ENCODE measurements at regions not wholly inside any gene's neighbourhood (a gene's known extent, or its start where the extent isn't known, plus 50 kb on each side); places are given as distances from the start of the nearest gene placed in this dataset.

- no peak for TF ChIP-seq CTCF (conservative IDR thresholded peaks at IDR 0.05; ENCODE audit: low read depth, low read length)
- TF ChIP-seq RFX5 (IDR thresholded peaks at IDR 0.05; ENCODE audit: low read depth, low read length), result no peak
- no peak for TF ChIP-seq POLR2A (IDR thresholded peaks at IDR 0.05; ENCODE audit: low read depth, low read length)
- no peak for TF ChIP-seq MAZ (IDR thresholded peaks at IDR 0.05; ENCODE audit: borderline replicate concordance, low read depth, low read length)
- no peak for TF ChIP-seq RAD21 (IDR thresholded peaks at IDR 0.05; ENCODE audit: low read length)
- no peak for TF ChIP-seq SMC3 (IDR thresholded peaks at IDR 0.05; ENCODE audit: low read depth, low read length)
- TF ChIP-seq RCOR1 (IDR thresholded peaks at IDR 0.05; ENCODE audit: insufficient replicate concordance, low read length), result no peak
- TF ChIP-seq BHLHE40 (IDR thresholded peaks at IDR 0.05; ENCODE audit: low read depth, low read length), result no peak
- no peak for TF ChIP-seq MXI1 (IDR thresholded peaks at IDR 0.05; ENCODE audit: borderline replicate concordance, low read depth, low read length)
- TF ChIP-seq, protein P1, sequence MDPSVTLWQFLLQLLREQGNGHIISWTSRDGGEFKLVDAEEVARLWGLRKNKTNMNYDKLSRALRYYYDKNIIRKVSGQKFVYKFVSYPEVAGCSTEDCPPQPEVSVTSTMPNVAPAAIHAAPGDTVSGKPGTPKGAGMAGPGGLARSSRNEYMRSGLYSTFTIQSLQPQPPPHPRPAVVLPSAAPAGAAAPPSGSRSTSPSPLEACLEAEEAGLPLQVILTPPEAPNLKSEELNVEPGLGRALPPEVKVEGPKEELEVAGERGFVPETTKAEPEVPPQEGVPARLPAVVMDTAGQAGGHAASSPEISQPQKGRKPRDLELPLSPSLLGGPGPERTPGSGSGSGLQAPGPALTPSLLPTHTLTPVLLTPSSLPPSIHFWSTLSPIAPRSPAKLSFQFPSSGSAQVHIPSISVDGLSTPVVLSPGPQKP (IDR thresholded peaks at IDR 0.05; ENCODE audit: borderline replicate concordance, low read depth, low read length), result no peak
- no peak for TF ChIP-seq FOS (IDR thresholded peaks at IDR 0.05; ENCODE audit: low read depth, low read length)
- TF ChIP-seq MAFK (IDR thresholded peaks at IDR 0.05; ENCODE audit: low read depth, low read length), result no peak
- TF ChIP-seq CEBPB (IDR thresholded peaks at IDR 0.05; ENCODE audit: low read depth, low read length), result no peak
- no peak for TF ChIP-seq USF2 (IDR thresholded peaks at IDR 0.05; ENCODE audit: low read depth, low read length)
These were observed 308.9 kb downstream of the HDGFL1 start for GRCh38 chr6:22878324-22878701.
